AG04450 (cell line): ENCODE measurements at regions not wholly inside any gene's neighbourhood (a gene's known extent, or its start where the extent isn't known, plus 50 kb on each side); places are given as distances from the start of the nearest gene placed in this dataset.

Experiments
- CTCF ChIA-PET: fragments of 300-600, 350-600 bp; formaldehyde crosslinking; extraction: SDS; loops from one replicate; lab custom pipeline; 2022; ENCODE audit warnings: antibody characterized with exemption, inconsistent platforms; lab: Charles Lee
- POLR2A ChIA-PET: fragments of 350-600 bp; formaldehyde crosslinking; extraction: SDS; loops from one replicate; lab custom pipeline; 2021; ENCODE audit warnings: antibody characterized with exemption, inconsistent platforms; lab: Yijun Ruan, JAX
- DNase-seq: peaks from one replicate; pipeline ENCODE4 v3.0.0-alpha.2; 2011; ENCODE audit warnings: low read depth, low spot score
- H3K27ac ChIP-seq: one replicate; pipeline ENCODE4 v1.5.1; 2012; ENCODE audit warnings: low read depth, low read length, control low read depth
- H3K27me3 ChIP-seq: one replicate; pipeline ENCODE4 v1.6.0; 2012; ENCODE audit warnings: low read length; ENCODE audit not compliant: control insufficient read depth, insufficient read depth
- H3K4me3 ChIP-seq: 2 replicates; pipeline ENCODE4 v1.5.1; 2011; ENCODE audit warnings: mild to moderate bottlenecking, low read depth, low read length, control low read depth
- H3K9me3 ChIP-seq: 2 replicates; pipeline ENCODE4 v1.5.1; 2012; ENCODE audit warnings: low read length; ENCODE audit not compliant: control insufficient read depth, insufficient read depth
- CTCF ChIP-seq: IDR thresholded peaks from 2 replicates; pipeline ENCODE4 v1.5.1; 2011; ENCODE audit warnings: low read depth, low read length, control low read depth, inconsistent platforms

- no peak for DNase-seq
- no peak for TF ChIP-seq CTCF
- Histone ChIP-seq H3K27ac (no peak overlapping the region), H3K9me3 (no peaks in the 10 kb centered on the region; the same call in 1 of the 2 replicates), H3K27me3 (no peaks in the 10 kb centered on the region), H3K4me3 (peak overlapping the region; percentile 23)
- CTCF ChIA-PET = interaction anchor here (0.6 to 2.1 kb wide), 4 partner anchors 23 to 193 kb away, joined by 3 to 15 read pairs (median 5); partner anchors contain the start of gene MYOCD
- POLR2A ChIA-PET = interaction anchor here (0.6 kb wide), 1 partner anchor 59 kb away, joined by 3 read pairs; no protein-coding TSS in a partner anchor
Measured at GRCh38 chr17:12549499-12550041, 116.1 kb upstream of the MYOCD start.

- no peaks in the 10 kb centered on the region; the same call in 1 of the 2 replicates for H3K9me3 ChIP-seq
- ChIA-PET CTCF (interaction anchor here (1.9 kb wide), 1 partner anchor 9 kb away, joined by 13 read pairs; no protein-coding TSS in a partner anchor), POLR2A (no interaction called here)
- no peak overlapping the region for H3K4me3 ChIP-seq
- H3K27ac ChIP-seq = no peak overlapping the region
- TF ChIP-seq CTCF = no peak
- DNase-seq = no peak
- H3K27me3 ChIP-seq = no peaks in the 10 kb centered on the region
Measured at GRCh38 chr17:12553625-12554024, 112.1 kb upstream of the MYOCD start.

GRCh38 chr17:12554251-12554650, 111.4 kb upstream of the MYOCD start:
- ChIA-PET CTCF (interaction anchor here (1.9 kb wide), 1 partner anchor 9 kb away, joined by 13 read pairs; no protein-coding TSS in a partner anchor), POLR2A (no interaction called here)
- Histone ChIP-seq H3K4me3 (no peak overlapping the region), H3K9me3 (no peaks in the 10 kb centered on the region; the same call in 1 of the 2 replicates), H3K27ac (no peak overlapping the region), H3K27me3 (no peaks in the 10 kb centered on the region)
- DNase-seq = no peak
- TF ChIP-seq CTCF = 0 out of 2 replicates have a peak, but pooled peaks have one; percentile 7

- CTCF ChIA-PET = interaction anchor here (1.6 to 3.6 kb wide), 2 partner anchors 21 to 100 kb away, joined by 5 to 20 read pairs; no protein-coding TSS in a partner anchor
- DNase-seq = no peak
- no peak for TF ChIP-seq CTCF
Measured at GRCh38 chr17:12566291-12566690, 99.4 kb upstream of the MYOCD start.

More at GRCh38 chr17:12566291-12566690, 99.4 kb upstream of the MYOCD start:
- Histone ChIP-seq H3K27ac (no peak overlapping the region), H3K9me3 (no peaks in the 10 kb centered on the region; the same call in 1 of the 2 replicates), H3K27me3 (no peaks in the 10 kb centered on the region), H3K4me3 (no peak overlapping the region)
- POLR2A ChIA-PET = no interaction called here
